SH-SY5Y (cell line): ENCODE measurements at regions not wholly inside any gene's neighbourhood (a gene's known extent, or its start where the extent isn't known, plus 50 kb on each side); places are given as distances from the start of the nearest gene placed in this dataset.

Source experiments
- GATA2 ChIP-seq: IDR thresholded peaks from 2 replicates; pipeline ENCODE4 v1.6.1; 2011; ENCODE audit warnings: mild to moderate bottlenecking, low read depth, low read length
- GATA3 ChIP-seq: IDR thresholded peaks from 2 replicates; pipeline ENCODE4 v1.6.1; 2011; ENCODE audit warnings: low read depth, mild to moderate bottlenecking, low read length, moderate library complexity

DNA sequence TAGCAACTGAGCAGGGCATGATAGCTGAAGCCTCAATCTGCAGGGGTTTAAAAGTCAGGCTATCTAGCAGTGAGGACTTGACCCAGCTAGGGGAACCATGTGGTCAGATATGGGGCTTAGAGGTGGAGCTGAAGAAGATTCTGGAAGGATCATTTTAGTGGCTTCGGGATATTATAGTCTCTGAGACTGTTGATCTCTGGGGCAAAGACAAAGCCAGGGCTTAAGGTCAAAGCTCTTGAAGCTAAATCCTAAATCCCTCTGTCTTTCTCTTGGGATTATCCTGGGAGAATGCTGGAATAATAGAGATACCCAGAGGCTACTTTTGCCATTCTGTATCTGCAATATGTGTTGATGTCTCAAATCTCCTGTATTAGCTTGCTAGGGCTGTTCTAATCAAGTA, 132.2 kb downstream of the DHX35 start:
- TF ChIP-seq GATA2 (no peak), GATA3 (no peak)
